Mesothelial cell of epicardium (in vitro differentiated cells): ENCODE measurements at regions not wholly inside any gene's neighbourhood (a gene's known extent, or its start where the extent isn't known, plus 50 kb on each side); places are given as distances from the start of the nearest gene placed in this dataset.

ENCODE experiments used
- DNase-seq, 2 experiments: peaks; one replicate each; pipeline ENCODE4 v3.0.0; 2021; ENCODE audit warnings: low spot score in 2 of 2; ENCODE audit not compliant: unreplicated experiment in 2 of 2
- H3K27ac Mint-ChIP-seq: 2 replicates; pipeline ENCODE4 v1.8.0; 2021; ENCODE audit warnings: mixed read lengths
- H3K27me3 Mint-ChIP-seq: 2 replicates; pipeline ENCODE4 v1.8.0; 2021; ENCODE audit warnings: low read depth, mixed read lengths
- H3K36me3 Mint-ChIP-seq: 2 replicates; pipeline ENCODE4 v1.8.0; 2021; ENCODE audit warnings: mixed read lengths
- H3K4me1 Mint-ChIP-seq: 2 replicates; pipeline ENCODE4 v1.8.0; 2021; ENCODE audit warnings: mixed read lengths
- H3K4me3 Mint-ChIP-seq: 2 replicates; pipeline ENCODE4 v1.8.0; 2021; ENCODE audit warnings: mild to moderate bottlenecking, moderate library complexity, mixed read lengths
- H3K9me3 Mint-ChIP-seq: 2 replicates; pipeline ENCODE4 v1.8.0; 2021; ENCODE audit warnings: mixed read lengths
- CTCF ChIP-seq: fragments of 200-600 bp; sonication (generic); IDR thresholded peaks from one replicate; pipeline ENCODE4 v1.5.0; 2021; ENCODE audit warnings: antibody characterized with exemption; ENCODE audit not compliant: unreplicated experiment

GRCh38 chr14:104371917-104372316 is 207.6 kb upstream of the C14orf180 start:
- no peak for TF ChIP-seq CTCF
- no peaks in the 10 kb centered on the region for H3K4me1 Mint-ChIP-seq
- H3K9me3 Mint-ChIP-seq, result no peaks in the 10 kb centered on the region
- H3K27me3 Mint-ChIP-seq, result peaks cover 21% of the 10 kb centered on the region
- DNase-seq, result no peak
- H3K4me3 Mint-ChIP-seq, result no peak overlapping the region
- no peak overlapping the region for H3K27ac Mint-ChIP-seq
- no peaks in the 10 kb centered on the region for H3K36me3 Mint-ChIP-seq

GRCh38 chr14:104372390-104373054 is 207.0 kb upstream of the C14orf180 start:
- no peaks in the 10 kb centered on the region for H3K36me3 Mint-ChIP-seq

GRCh38 chr14:104373055-104373854 is 206.3 kb upstream of the C14orf180 start:
- H3K4me3 Mint-ChIP-seq, result no peak overlapping the region
- H3K36me3 Mint-ChIP-seq, result no peaks in the 10 kb centered on the region
- H3K27me3 Mint-ChIP-seq, result peaks cover 28% of the 10 kb centered on the region
- no peak for TF ChIP-seq CTCF
- no peaks in the 10 kb centered on the region for H3K4me1 Mint-ChIP-seq
- DNase-seq, result no peak
- no peak overlapping the region for H3K27ac Mint-ChIP-seq
- H3K9me3 Mint-ChIP-seq, result no peaks in the 10 kb centered on the region

More at GRCh38 chr14:104372390-104373054, 207.0 kb upstream of the C14orf180 start:
- H3K27me3 Mint-ChIP-seq, result peaks cover 25% of the 10 kb centered on the region
- TF ChIP-seq CTCF, result no peak
- H3K9me3 Mint-ChIP-seq, result no peaks in the 10 kb centered on the region
- H3K4me3 Mint-ChIP-seq, result no peak overlapping the region
- no peak overlapping the region for H3K27ac Mint-ChIP-seq
- no peaks in the 10 kb centered on the region for H3K4me1 Mint-ChIP-seq
- no peak for DNase-seq

- no peaks in the 10 kb centered on the region for H3K36me3 Mint-ChIP-seq
Measured at GRCh38 chr14:104373855-104374717, 205.5 kb upstream of the C14orf180 start.

More at GRCh38 chr14:104373855-104374717, 205.5 kb upstream of the C14orf180 start:
- no peaks in the 10 kb centered on the region for H3K4me1 Mint-ChIP-seq
- no peaks in the 10 kb centered on the region for H3K9me3 Mint-ChIP-seq
- TF ChIP-seq CTCF, result no peak
- H3K4me3 Mint-ChIP-seq, result no peak overlapping the region
- H3K27me3 Mint-ChIP-seq, result peaks cover 35% of the 10 kb centered on the region
- DNase-seq, result no peak
- H3K27ac Mint-ChIP-seq, result no peak overlapping the region
